Superior temporal gyrus (tissue), 1 donor: ENCODE measurements at regions not wholly inside any gene's neighbourhood (a gene's known extent, or its start where the extent isn't known, plus 50 kb on each side); places are given as distances from the start of the nearest gene placed in this dataset.

ENCODE experiments used
- DNase-seq: peaks from one replicate; pipeline ENCODE4 v3.0.0-alpha.2; 2016; ENCODE audit errors: extremely low spot score

GRCh38 chr17:13405807-13406206, 195.9 kb downstream of the HS3ST3A1 start:
- no peak for DNase-seq

- DNase-seq, result no peak
These were observed 196.6 kb downstream of the HS3ST3A1 start for GRCh38 chr17:13405080-13405479.

- no peak for DNase-seq
These were observed 197.5 kb downstream of the HS3ST3A1 start for GRCh38 chr17:13403982-13404946.

GRCh38 chr17:13400491-13400890, 201.2 kb downstream of the HS3ST3A1 start:
- no peak for DNase-seq

GRCh38 chr17:13398853-13399252, 202.9 kb downstream of the HS3ST3A1 start:
- no peak for DNase-seq

GRCh38 chr17:13398091-13398490, 203.6 kb downstream of the HS3ST3A1 start:
- DNase-seq, result no peak

GRCh38 chr17:13395862-13396261, 205.9 kb downstream of the HS3ST3A1 start:
- DNase-seq, result no peak

GRCh38 chr17:13395346-13395745, 206.4 kb downstream of the HS3ST3A1 start:
- DNase-seq, result no peak

GRCh38 chr17:13393841-13394710, 207.7 kb downstream of the HS3ST3A1 start:
- no peak for DNase-seq

- DNase-seq, result no peak
These were observed 213.8 kb downstream of the HS3ST3A1 start for GRCh38 chr17:13387952-13388351.

GRCh38 chr17:13387236-13387635, 214.5 kb downstream of the HS3ST3A1 start:
- DNase-seq, result no peak

GRCh38 chr17:13385481-13385911, 216.2 kb downstream of the HS3ST3A1 start:
- no peak for DNase-seq

GRCh38 chr17:13384626-13385025, 217.1 kb downstream of the HS3ST3A1 start:
- DNase-seq, result no peak

- DNase-seq, result no peak
These were observed 223.4 kb downstream of the HS3ST3A1 start for GRCh38 chr17:13378361-13378760.

- DNase-seq, result peak; percentile 24
These were observed 227.3 kb downstream of the HS3ST3A1 start for GRCh38 chr17:13374203-13375143.

- no peak for DNase-seq
These were observed 229.3 kb downstream of the HS3ST3A1 start for GRCh38 chr17:13372432-13372831.

- no peak for DNase-seq
These were observed 234.6 kb downstream of the HS3ST3A1 start for GRCh38 chr17:13367154-13367553.

GRCh38 chr17:13365331-13365730, 236.4 kb downstream of the HS3ST3A1 start:
- DNase-seq, result no peak

GRCh38 chr17:13363771-13364170, 238.0 kb downstream of the HS3ST3A1 start:
- DNase-seq, result no peak

- DNase-seq, result no peak
These were observed 239.2 kb downstream of the HS3ST3A1 start for GRCh38 chr17:13362341-13363122.
